Muscle of arm (tissue), 1 donor: ENCODE measurements at regions not wholly inside any gene's neighbourhood (a gene's known extent, or its start where the extent isn't known, plus 50 kb on each side); places are given as distances from the start of the nearest gene placed in this dataset.

Experiments used
- DNase-seq: peaks from one replicate; pipeline ENCODE4 v3.0.0-alpha.2; 2013

DNA sequence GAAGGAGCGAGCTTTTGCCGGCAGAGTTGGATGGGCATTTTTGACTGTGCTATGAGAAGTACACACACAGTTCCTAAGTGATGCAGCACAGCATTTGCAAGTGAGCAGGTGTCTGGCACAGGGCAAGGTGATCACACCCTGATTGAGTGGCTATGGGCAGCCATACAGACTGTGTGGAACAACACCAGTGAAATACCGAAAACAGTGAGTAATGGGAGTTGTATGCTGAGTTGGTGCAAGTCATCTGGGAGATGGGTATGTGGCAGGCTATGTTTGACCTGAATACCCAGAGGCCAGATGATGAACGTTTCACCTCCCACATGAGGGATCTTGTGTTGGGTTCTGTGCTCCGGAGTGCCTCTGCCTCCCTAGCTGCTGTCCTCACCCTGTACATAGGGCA, 53.5 kb upstream of the TIPARP start:
- DNase-seq = no peak

DNA sequence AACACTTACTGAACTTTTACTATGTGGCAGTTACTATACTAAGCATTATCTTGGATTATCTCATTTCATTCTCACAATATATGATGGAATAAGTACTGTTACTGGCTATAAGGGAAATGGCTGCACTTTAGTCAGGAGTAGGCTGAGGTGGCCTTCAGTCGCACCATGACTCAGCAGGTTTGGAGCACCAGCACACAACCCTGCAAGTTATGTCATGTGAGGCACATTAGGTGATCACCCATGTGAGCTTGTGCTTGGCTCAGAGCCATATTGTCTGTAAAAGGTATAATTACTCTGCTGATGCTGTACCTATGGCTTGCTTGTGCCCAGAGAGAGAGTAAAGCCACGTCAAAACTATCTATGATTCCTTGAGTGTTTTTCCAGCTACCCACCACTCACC, 54.1 kb upstream of the TIPARP start:
- no peak for DNase-seq

DNA sequence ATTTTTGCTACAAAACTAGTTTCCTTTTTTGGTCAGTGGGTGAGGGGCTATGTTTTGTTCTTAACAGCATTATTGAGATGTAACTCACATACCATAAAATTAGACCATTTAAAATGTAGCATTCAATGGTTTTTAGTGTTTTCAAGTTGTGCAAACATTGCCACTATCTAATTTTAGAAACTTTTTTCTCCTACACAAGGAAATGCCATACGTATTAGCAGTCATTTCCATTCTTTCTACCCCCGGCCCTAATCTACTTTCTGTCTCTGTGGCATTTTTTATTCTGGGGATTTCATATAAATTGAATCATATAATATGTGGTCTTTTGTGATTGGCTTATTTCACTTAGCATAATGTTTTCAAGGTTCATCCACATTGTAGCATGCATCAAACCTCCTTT, 55.0 kb upstream of the TIPARP start:
- no peak for DNase-seq

DNA sequence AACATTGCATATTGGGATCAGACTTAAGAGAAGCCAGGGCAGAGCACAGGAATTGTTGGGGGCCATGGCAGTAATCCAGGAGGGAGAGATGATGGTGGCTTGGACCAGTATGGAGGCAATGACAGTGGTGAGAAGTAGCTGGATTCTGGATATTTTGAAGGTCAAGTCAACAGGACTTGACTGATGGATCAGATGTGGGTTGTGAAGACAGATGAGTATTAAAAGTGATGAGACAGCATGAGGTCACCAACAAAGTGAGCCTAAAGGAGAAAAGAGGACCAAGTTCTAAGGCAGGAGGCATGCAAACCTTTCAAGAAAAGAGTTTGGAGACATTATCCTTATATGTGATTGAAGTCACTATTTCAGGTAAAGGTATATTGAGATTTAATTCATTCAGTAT, 56.6 kb upstream of the TIPARP start:
- DNase-seq = no peak

DNA sequence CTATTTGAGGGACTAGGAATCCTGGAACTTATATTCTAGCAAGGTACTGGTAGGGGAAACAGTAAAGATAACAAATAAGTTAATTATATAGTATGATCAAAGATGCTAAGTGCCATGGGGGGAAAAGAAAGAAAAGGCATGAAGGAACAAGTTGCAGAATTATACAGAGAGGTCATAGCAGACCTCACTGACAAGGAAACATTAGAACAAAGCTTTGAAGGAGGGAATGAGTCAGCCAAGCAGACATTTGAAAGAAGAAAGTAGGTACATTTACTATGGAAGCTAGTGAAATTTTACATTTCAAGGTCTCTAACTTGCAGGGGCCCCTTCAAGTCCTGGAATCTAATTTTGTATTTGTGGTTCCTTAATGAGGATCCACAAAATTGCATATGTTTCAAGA, 57.2 kb upstream of the TIPARP start:
- no peak for DNase-seq

DNA sequence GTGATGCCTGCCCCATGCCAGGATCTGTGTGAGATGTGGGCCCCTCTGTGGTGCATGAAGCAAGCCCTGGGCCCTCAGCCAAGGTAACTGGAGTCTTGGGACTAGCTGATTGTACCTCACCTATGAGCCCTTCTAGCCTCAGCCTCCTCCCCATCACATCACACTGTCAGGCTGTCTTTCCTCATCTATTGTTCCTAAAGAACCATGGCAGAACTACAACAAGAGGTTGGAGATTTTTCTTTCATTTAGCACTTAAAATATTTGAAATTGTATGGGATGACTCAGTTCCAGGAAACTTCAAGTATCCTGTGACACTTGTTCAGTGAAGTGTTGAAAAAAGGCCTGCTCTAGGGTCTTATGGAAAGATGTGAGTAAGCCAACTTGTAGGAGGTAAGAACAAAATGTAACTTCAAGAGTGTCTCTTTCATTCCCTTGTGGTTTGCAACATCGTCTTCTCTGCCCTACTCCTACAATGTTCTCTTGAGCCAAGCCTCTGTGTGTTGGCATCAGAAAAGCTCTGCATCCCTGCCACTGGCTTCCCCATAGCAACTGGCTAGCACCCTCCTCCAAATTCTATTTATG, 58.7 kb upstream of the TIPARP start:
- DNase-seq = no peak

DNA sequence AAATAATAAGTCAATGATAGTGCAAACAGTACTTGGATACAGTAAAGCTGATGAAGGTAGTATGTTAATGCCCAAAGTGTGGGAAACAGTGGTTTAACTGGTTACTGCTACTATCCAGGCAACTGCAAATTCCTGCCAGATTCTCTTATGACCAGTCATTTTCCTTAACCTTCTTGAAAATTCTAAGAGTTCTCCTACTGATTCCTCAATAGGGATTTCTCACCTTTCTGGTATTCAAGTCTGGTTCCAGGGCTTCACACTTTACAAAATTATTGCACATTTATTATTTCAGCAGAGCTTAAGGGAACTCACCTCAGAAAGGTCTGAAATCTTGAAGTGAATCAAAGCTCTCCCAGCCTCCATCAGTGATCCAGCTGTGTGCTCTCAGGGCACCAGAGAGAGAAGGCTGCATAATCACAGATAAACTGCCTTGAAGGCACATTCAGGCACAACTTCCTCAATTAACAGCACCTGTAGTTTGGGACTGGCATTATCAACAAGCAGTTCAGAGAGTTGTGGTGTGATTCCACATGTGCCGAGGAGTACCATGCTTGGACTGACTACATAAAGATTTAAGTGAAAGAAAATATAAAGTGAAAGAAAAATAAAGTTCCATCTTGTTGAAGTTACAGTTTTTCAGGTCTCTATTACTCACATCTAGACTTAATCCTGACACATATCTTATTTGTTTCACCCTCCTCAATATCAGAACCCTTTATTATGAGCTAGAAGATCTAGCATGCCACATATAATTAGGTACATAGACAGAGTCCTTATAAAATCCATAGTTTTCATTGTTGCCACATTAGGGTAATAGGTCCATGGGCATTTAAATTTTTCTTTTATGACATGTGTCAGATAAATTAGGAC, 59.5 kb upstream of the TIPARP start:
- DNase-seq = no peak

DNA sequence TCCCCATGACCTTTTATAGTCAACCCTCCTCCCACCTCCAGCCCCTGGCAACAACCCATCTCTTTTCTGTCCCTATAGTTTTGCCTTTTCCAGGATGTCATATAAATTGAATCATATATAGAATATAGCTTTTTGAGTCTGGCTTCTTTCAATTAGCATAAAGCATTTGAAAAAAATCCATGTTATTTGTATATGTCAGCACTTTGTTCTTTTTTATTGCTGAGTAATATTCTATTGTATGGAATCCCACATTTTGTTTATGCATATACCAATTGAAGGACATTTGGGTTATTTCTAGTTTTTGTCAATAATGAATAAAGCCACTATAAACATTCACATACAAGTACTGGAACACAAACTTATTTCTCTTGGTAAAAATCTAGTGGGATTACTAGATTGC, 58.0 kb upstream of the SSR3 start:
- no peak for DNase-seq

DNA sequence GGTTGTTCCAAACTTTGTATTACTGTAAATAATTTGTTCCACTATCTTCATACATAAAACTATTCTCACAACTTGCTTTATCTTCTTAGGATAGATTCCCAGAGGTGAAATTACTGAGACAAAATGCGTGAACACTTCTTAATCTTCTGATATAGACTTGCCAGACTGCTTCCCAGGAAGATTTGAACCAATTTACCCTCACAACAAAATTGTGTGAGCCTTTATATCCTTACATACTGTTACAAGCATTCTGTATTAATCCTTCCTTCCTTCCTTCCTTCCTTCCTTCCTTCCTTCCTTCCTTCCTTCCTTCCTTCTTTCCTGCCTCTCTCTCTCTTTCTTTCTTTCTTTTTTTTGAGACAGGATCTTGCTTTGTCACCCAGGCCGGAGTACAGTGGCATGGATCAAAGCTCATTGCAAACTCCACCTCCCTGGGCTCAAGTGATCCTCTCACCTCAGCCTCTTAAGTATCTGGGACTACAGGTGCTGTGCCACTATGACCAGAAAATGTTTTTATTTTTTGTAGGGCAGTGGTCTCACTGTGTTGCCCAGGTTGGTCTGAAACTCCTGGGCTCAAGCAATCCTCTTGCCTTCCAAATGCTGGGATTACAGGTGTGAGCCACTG, 57.1 kb upstream of the SSR3 start:
- DNase-seq = no peak

DNA sequence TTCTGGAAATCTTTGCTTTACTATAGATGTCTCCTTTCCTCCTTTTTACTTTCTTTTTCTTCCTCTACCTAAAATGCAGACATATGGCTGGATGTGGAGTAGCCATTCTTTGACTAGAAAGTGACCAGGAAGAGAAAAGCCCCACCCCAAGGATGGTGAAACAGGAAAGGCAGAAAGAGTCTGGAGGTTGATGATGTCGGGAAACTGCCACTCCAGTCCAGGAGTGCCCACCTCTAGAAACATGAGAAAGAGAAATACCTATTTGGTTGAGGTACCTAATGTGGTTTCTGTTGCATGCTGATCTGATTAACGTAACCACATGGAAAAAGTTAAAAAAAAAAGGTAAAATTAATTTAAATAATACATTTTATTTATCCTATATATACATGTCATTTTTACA, 55.2 kb upstream of the SSR3 start:
- no peak for DNase-seq

DNA sequence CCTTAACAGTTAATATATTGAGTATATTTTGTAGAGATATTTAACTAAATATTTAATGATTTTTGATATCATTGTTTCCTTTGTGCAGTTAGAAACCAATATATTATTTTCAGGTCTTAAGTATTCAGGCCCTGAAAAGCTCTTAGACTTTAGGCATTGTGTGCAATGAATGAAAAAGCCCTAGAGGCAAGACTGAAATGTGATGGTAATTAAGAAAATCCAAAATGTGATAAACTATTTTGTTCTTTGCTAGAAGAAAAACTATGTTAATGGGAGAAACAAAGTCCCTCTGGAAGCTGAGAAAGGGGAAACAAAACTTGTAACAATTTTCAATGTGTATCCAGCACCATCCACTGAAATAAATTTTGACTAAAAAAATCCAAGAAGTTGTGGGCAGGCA, 54.6 kb upstream of the SSR3 start:
- DNase-seq = no peak

DNA sequence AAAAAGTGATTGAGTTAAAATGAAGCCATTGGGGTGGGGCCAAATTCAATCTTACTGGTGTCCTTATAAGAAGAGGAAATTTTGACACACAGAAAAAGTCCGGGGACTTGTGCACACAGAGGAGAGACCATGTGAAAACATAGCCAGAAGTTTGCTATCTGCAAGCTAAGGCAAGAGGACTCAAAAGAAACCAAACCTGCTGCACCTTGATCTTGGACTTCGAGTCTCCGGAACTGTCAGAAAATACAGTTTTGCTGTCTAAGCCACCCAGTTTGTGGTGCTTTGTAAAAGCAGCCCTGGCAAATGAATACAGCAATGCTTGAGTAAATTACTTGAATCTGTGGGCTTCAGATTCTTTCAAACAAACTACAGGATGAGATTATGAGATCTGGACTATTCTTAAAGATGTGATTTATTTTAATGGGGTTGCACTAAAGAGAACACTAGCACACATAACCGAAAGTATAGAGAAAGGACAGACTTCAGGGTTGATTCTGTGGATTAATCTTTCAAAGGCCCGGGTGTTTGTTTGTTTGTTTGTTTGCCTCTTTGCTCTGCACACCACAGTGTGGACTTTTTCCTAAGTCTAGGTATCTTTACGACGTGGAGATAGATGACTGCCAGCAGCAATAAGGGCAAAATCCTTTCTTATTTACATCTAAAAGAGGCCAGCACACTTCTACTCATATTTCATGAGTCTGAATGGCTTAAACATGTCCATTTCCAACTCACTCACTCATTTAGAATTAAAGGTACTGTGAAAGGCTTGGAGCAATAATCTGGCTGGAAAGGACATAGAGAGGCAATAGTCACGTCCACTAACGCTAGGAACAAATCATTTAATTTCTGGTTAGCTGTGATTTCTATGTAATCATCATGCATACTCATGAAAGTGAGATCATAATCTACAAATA, 53.9 kb upstream of the SSR3 start:
- DNase-seq = no peak

DNA sequence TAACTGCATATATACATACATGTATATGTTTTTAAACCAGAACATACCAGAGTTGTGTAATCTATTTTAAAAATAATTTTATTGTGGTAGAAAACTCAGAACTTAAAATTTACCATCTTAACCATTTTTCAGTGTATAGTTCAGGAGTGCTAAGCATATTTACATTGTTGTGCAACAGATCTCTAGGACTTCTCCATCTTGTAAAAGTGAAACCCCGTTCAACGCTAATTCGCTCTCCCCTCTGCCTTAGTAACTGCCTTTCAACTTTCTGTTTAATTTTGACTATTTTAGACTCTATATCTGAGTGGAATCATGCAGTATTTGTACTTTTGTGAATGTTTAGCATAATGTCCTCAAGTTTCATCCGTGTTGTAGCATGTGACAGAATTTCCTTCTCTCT, 51.8 kb upstream of the SSR3 start:
- DNase-seq = no peak

DNA sequence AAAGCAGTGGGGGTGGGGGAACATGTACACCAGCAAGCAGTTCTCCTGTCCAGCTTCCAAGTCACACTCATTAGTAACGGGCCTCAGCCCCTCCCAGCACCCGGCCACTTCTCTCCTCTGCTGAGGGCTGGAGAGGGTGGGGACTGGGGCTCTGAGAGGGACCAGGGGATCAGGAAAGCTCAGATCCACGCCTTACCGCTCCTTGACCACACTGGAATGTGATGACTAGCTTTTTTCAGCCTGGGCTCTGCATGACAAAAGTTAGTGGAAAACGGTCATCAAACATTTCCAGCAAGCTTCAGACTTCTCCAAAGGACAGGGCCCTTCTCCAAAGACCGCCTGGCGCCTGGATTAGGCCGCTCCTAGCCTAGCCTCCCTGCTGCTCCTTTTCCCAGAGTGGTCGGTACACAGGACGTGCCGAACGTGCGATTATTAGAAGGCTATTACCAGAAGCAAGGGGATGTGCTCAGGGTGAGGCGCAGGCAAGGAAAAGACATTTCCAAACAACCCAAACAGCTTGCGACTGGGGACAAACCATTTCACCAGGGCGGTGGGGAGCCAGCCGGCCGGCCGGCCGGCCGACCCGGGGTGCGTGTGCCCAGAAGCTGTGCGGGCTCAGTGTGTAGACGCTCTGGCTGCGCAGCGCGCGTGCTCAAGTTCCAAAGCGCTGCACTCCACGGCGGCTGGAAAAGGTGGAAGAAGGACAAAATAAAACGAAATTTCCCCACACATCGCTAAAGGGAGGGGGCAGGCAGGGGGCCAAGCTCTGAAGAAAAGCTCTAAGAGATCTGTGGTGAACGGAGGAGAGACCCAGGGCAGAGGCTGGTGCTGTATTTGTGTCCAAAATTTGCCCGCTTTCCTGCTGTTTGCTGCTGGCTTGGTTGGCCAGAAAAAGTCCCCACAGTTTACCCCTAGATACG, 51.0 kb upstream of the SSR3 start:
- DNase-seq = peak; percentile 64

DNA sequence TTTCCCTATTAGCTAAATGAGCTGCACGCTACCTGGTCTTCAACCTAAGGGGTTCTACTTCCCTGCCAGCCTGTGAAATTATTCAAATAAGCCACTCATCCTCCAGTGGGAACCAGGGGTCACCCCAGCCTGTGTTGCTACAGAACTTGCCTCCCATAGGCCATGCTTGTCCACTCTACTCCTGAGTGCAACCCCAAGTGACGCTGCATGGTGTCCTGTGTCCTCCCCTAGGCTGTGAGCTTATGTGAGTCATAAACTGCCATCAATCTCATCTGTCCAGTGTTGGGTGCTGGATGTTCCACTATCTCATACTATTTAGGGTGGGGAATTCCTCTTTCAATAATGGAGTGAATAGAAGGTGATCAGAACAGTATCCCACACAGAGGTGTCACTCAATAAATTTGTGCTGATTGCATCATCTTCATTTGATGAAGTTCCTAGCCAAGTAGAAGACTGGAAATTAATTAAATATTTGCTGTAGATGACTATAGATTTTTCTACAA, 49.8 kb upstream of the SSR3 start:
- DNase-seq = no peak
